H1 (cell line): ENCODE measurements at regions not wholly inside any gene's neighbourhood (a gene's known extent, or its start where the extent isn't known, plus 50 kb on each side); places are given as distances from the start of the nearest gene placed in this dataset.

ENCODE experiments used
- CTCF ChIA-PET: fragments of 300-600 bp; sonication (Branson Sonifier 250); formaldehyde crosslinking; loops from one replicate; lab custom pipeline; 2021; ENCODE audit not compliant: partially characterized antibody; lab: Charles Lee
- POLR2A ChIA-PET: fragments of 300-600 bp; sonication (Branson Sonifier 250); formaldehyde crosslinking; loops from one replicate; lab custom pipeline; 2021; ENCODE audit warnings: inconsistent platforms; ENCODE audit not compliant: partially characterized antibody; lab: Charles Lee
- DNase-seq, 2 experiments: peaks; one replicate each; pipeline versions ENCODE4 v3.0.0 to v3.0.0-alpha.2; 2010 to 2022; ENCODE audit warnings: low spot score in 2 of 2, low read depth in 1 of 2, mixed read lengths in 1 of 2
- FAIRE-seq: peaks from 2 replicates; lab custom pipeline; 2011; peaks lifted over from hg19 to GRCh38; lab: Jason Lieb, UNC
- H2AFZ ChIP-seq: 2 replicates; pipeline ENCODE4 v1.8.1; 2012; ENCODE audit warnings: low read length, inconsistent platforms
- H2AK5ac ChIP-seq: 2 replicates; pipeline ENCODE4 v1.6.1; 2013; ENCODE audit warnings: low read depth, low read length
- H2BK120ac ChIP-seq: replicated peaks from 2 replicates; pipeline ENCODE3; 2013; ENCODE audit warnings: low read depth, low read length, inconsistent platforms
- H2BK12ac ChIP-seq: 2 replicates; pipeline ENCODE4 v1.6.1; 2013; ENCODE audit warnings: low read depth, low read length
- H2BK15ac ChIP-seq: 2 replicates; pipeline ENCODE4 v1.6.1; 2013; ENCODE audit warnings: low read length
- H2BK20ac ChIP-seq: 2 replicates; pipeline ENCODE4 v1.6.1; 2013; ENCODE audit warnings: low read length
- H2BK5ac ChIP-seq: 2 replicates; pipeline ENCODE4 v1.6.1; 2013; ENCODE audit warnings: low read depth, low read length
- H3K14ac ChIP-seq: 2 replicates; pipeline ENCODE4 v1.6.1; 2013; ENCODE audit warnings: inconsistent platforms; ENCODE audit not compliant: insufficient read length
- H3K18ac ChIP-seq: 2 replicates; pipeline ENCODE4 v1.6.1; 2013; ENCODE audit warnings: low read length; ENCODE audit errors: extremely low read depth
- H3K23ac ChIP-seq: 2 replicates; pipeline ENCODE4 v1.6.1; 2013; ENCODE audit warnings: inconsistent platforms; ENCODE audit not compliant: insufficient read length
- H3K23me2 ChIP-seq: 2 replicates; pipeline ENCODE4 v1.6.1; 2013; ENCODE audit warnings: low read depth, low read length
- H3K27ac ChIP-seq: 2 replicates; pipeline ENCODE4 v1.6.1; 2011; ENCODE audit warnings: low read depth, low read length, inconsistent platforms
- H3K27me3 ChIP-seq, 4 experiments: replicated peaks in 1 of 4; 1 replicate in 1 of 4; 2 replicates in 3 of 4; pipeline versions ENCODE4 v1.6.1 to v1.8.1; 2011 to 2013; ENCODE audit warnings: low read length in 3 of 4, mild to moderate bottlenecking in 3 of 4, inconsistent platforms in 2 of 4, mixed read lengths in 2 of 4, moderate library complexity in 1 of 4; ENCODE audit not compliant: control insufficient read depth in 3 of 4, insufficient read depth in 3 of 4; ENCODE audit errors: extremely low read depth in 1 of 4
- H3K36me3 ChIP-seq, 4 experiments: 2 replicates each; pipeline versions ENCODE4 v1.6.1 to v1.8.1; 2011 to 2013; ENCODE audit warnings: mild to moderate bottlenecking in 4 of 4, low read length in 3 of 4, moderate library complexity in 2 of 4, control low read depth in 1 of 4, inconsistent platforms in 1 of 4; ENCODE audit not compliant: insufficient read depth in 4 of 4, control insufficient read depth in 2 of 4
- H3K4ac ChIP-seq: replicated peaks from 2 replicates; pipeline ENCODE3; 2013; ENCODE audit warnings: low read length, low read depth, mixed read lengths, inconsistent platforms; ENCODE audit not compliant: insufficient read length
- H3K4me1 ChIP-seq, 4 experiments: replicated peaks in 1 of 4; 1 replicate in 1 of 4; 2 replicates in 3 of 4; pipeline versions ENCODE4 v1.6.1 to v1.8.1; 2011 to 2013; ENCODE audit warnings: low read length in 3 of 4, inconsistent platforms in 2 of 4, mixed read lengths in 1 of 4; ENCODE audit not compliant: insufficient read depth in 4 of 4, control insufficient read depth in 3 of 4
- H3K4me2 ChIP-seq, 2 experiments: 2 replicates each; pipeline versions ENCODE4 v1.6.1 to v1.8.1; 2011 to 2013; ENCODE audit warnings: low read depth in 2 of 2, low read length in 2 of 2, control low read depth in 1 of 2, inconsistent platforms in 1 of 2, mild to moderate bottlenecking in 1 of 2; ENCODE audit not compliant: insufficient read depth in 1 of 2
- H3K4me3 ChIP-seq, 4 experiments: fragments of 200-600, 300-600 bp in 1 of 4; sonication (generic), shearing (Covaris generic), sonication (Bioruptor Twin) in 1 of 4; 2 replicates each; pipeline versions ENCODE4 v1.5.1 to v1.8.1; 2011 to 2016; ENCODE audit warnings: low read length in 4 of 4, low read depth in 3 of 4, control low read depth in 2 of 4, inconsistent platforms in 2 of 4, mild to moderate bottlenecking in 2 of 4, mixed read lengths in 1 of 4, moderate library complexity in 1 of 4; ENCODE audit not compliant: insufficient read depth in 2 of 4; ENCODE audit errors: extremely low read depth in 1 of 4
- H3K56ac ChIP-seq: replicated peaks from 2 replicates; pipeline ENCODE3; 2013; ENCODE audit warnings: low read depth, mild to moderate bottlenecking, mixed read lengths, low read length, inconsistent platforms; ENCODE audit not compliant: insufficient read length
- H3K79me1 ChIP-seq: 2 replicates; pipeline ENCODE4 v1.6.1; 2013; ENCODE audit warnings: low read depth, low read length, control low read depth
- H3K79me2 ChIP-seq, 2 experiments: 2 replicates each; pipeline versions ENCODE4 v1.6.1 to v1.8.1; 2012 to 2013; ENCODE audit warnings: low read length in 2 of 2, mild to moderate bottlenecking in 2 of 2, inconsistent platforms in 1 of 2; ENCODE audit not compliant: insufficient read depth in 2 of 2, control insufficient read depth in 1 of 2
- H3K9ac ChIP-seq, 4 experiments: replicated peaks in 1 of 4; 1 replicate in 1 of 4; 2 replicates in 3 of 4; pipeline versions ENCODE4 v1.6.1 to v1.8.1; 2011 to 2013; ENCODE audit warnings: low read depth in 3 of 4, low read length in 3 of 4, control low read depth in 2 of 4, mild to moderate bottlenecking in 2 of 4, moderate library complexity in 2 of 4, inconsistent platforms in 1 of 4; ENCODE audit errors: extremely low read depth in 1 of 4
- H3K9me3 ChIP-seq, 2 experiments: 2 replicates each; pipeline versions ENCODE4 v1.6.1 to v1.8.1; 2012 to 2013; ENCODE audit warnings: mild to moderate bottlenecking in 2 of 2, moderate library complexity in 2 of 2, control low read depth in 1 of 2, inconsistent platforms in 1 of 2, low read depth in 1 of 2, low read length in 1 of 2, mixed read lengths in 1 of 2; ENCODE audit not compliant: insufficient read depth in 2 of 2
- H4K20me1 ChIP-seq, 2 experiments: replicated peaks in 1 of 2; 2 replicates each; pipeline versions ENCODE3 to v1.8.1; 2011 to 2013; ENCODE audit warnings: inconsistent platforms in 2 of 2, low read length in 2 of 2, mild to moderate bottlenecking in 1 of 2; ENCODE audit not compliant: insufficient read depth in 2 of 2, control insufficient read depth in 1 of 2
- H4K5ac ChIP-seq: 2 replicates; pipeline ENCODE4 v1.6.1; 2013; ENCODE audit warnings: low read length, low read depth, mixed read lengths, inconsistent platforms; ENCODE audit not compliant: insufficient read length
- H4K8ac ChIP-seq: 2 replicates; pipeline ENCODE4 v1.8.0; 2013; ENCODE audit warnings: mild to moderate bottlenecking, moderate library complexity, low read length, inconsistent platforms; ENCODE audit not compliant: insufficient read depth; ENCODE audit errors: extremely low read depth
- H4K91ac ChIP-seq: replicated peaks from 2 replicates; pipeline ENCODE3; 2013; ENCODE audit warnings: low read length, mixed read lengths, inconsistent platforms; ENCODE audit not compliant: insufficient read length
- CREB1 ChIP-seq: IDR thresholded peaks from 2 replicates; pipeline ENCODE4 v1.6.1; 2012; ENCODE audit warnings: inconsistent platforms
- MAX ChIP-seq: IDR thresholded peaks from 2 replicates; pipeline ENCODE4 v1.6.1; 2012; ENCODE audit warnings: inconsistent platforms
- POLR2AphosphoS5 ChIP-seq: IDR thresholded peaks from 2 replicates; pipeline ENCODE4 v1.6.1; 2011; ENCODE audit warnings: low read depth, low read length
- RAD21 ChIP-seq, 2 experiments: IDR thresholded peaks in 1 of 2; conservative IDR thresholded peaks in 1 of 2; 2 replicates each; pipeline ENCODE4 v1.6.1; 2011; ENCODE audit warnings: low read depth in 2 of 2, low read length in 2 of 2, improper control_type of control experiment in 1 of 2, inconsistent platforms in 1 of 2, mild to moderate bottlenecking in 1 of 2, moderate library complexity in 1 of 2
- SIN3A ChIP-seq, 2 experiments: IDR thresholded peaks in 1 of 2; conservative IDR thresholded peaks in 1 of 2; 2 replicates each; pipeline ENCODE4 v1.6.1; 2011 to 2012; ENCODE audit warnings: low read length in 2 of 2, improper control_type of control experiment in 1 of 2, low read depth in 1 of 2, mild to moderate bottlenecking in 1 of 2
- TEAD4 ChIP-seq: IDR thresholded peaks from 2 replicates; pipeline ENCODE4 v1.6.1; 2012; ENCODE audit warnings: low read depth, low read length, inconsistent platforms, mixed read lengths
- WGBS, 2 experiments: shearing (Covaris generic) in 1 of 2; methylation state at CpG; one replicate each; pipeline versions ENCODE4 v1.1.6 to v1.1.7; 2013 to 2015; ENCODE audit warnings: low lambda C conversion rate in 2 of 2, mixed read lengths in 2 of 2, inconsistent platforms in 1 of 2, low coverage in 1 of 2, missing lambda C conversion rate in 1 of 2; ENCODE audit not compliant: insufficient replicate concordance in 2 of 2, insufficient coverage in 1 of 2, insufficient read length in 1 of 2; ENCODE audit errors: extremely low coverage in 1 of 2, missing lambda C conversion rate in 1 of 2; 5-methylcytosine and 5-hydroxymethylcytosine counted together
- TF ChIP-seq, protein P1 (sequence below): IDR thresholded peaks from 2 replicates; pipeline ENCODE4 v1.6.1; 2012; ENCODE audit warnings: inconsistent platforms
- TF ChIP-seq, protein P2 (sequence below), 3 experiments: IDR thresholded peaks; 1 replicate in 2 of 3; 2 replicates in 1 of 3; pipeline versions ENCODE4 v1.5.1 to v1.6.1; 2011; ENCODE audit warnings: low read length in 3 of 3, mild to moderate bottlenecking in 3 of 3, inconsistent platforms in 2 of 3, low read depth in 1 of 3, moderate library complexity in 1 of 3; ENCODE audit not compliant: insufficient read depth in 1 of 3; ENCODE audit errors: control extremely low read depth in 1 of 3

GRCh38 chr2:115303-115702, 69.0 kb upstream of the FAM110C start:
- no peak overlapping the region for H4K5ac ChIP-seq
- no peak overlapping the region for H3K14ac ChIP-seq
- H3K23me2 ChIP-seq: no peaks in the 10 kb centered on the region
- TF ChIP-seq MAX: 0 out of 2 replicates have a peak, but pooled peaks have one; percentile 15
- peak; percentile 91 for TF ChIP-seq TEAD4
- peak in 1 of 2 experiments; percentile 41; a peak in 1 of 4 replicates for TF ChIP-seq SIN3A (conservative IDR thresholded peaks at IDR 0.05 in 1 of 2, IDR thresholded peaks at IDR 0.05 in 1 of 2; ENCODE audit: low read depth in 1 of 2, low read length in 2 of 2)
- TF ChIP-seq CREB1: no peak
- TF ChIP-seq, protein P1, sequence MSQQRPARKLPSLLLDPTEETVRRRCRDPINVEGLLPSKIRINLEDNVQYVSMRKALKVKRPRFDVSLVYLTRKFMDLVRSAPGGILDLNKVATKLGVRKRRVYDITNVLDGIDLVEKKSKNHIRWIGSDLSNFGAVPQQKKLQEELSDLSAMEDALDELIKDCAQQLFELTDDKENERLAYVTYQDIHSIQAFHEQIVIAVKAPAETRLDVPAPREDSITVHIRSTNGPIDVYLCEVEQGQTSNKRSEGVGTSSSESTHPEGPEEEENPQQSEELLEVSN: no peak
- no peak for TF ChIP-seq POLR2AphosphoS5
- TF ChIP-seq, protein P2, sequence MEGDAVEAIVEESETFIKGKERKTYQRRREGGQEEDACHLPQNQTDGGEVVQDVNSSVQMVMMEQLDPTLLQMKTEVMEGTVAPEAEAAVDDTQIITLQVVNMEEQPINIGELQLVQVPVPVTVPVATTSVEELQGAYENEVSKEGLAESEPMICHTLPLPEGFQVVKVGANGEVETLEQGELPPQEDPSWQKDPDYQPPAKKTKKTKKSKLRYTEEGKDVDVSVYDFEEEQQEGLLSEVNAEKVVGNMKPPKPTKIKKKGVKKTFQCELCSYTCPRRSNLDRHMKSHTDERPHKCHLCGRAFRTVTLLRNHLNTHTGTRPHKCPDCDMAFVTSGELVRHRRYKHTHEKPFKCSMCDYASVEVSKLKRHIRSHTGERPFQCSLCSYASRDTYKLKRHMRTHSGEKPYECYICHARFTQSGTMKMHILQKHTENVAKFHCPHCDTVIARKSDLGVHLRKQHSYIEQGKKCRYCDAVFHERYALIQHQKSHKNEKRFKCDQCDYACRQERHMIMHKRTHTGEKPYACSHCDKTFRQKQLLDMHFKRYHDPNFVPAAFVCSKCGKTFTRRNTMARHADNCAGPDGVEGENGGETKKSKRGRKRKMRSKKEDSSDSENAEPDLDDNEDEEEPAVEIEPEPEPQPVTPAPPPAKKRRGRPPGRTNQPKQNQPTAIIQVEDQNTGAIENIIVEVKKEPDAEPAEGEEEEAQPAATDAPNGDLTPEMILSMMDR (IDR thresholded peaks at IDR 0.05; ENCODE audit: control extremely low read depth in 1 of 3, insufficient read depth in 1 of 3, low read depth in 1 of 3, low read length in 3 of 3): peak in 1 of 3 experiments; percentile 53; a peak in 2 of 4 replicates
- TF ChIP-seq RAD21 (IDR thresholded peaks at IDR 0.05 in 1 of 2, conservative IDR thresholded peaks at IDR 0.05 in 1 of 2; ENCODE audit: low read depth in 2 of 2, low read length in 2 of 2): peak; percentile 41 to 55
- CTCF ChIA-PET: interaction anchor here (0.6 to 5.7 kb wide), 16 partner anchors 9 to 479 kb away, joined by 3 to 28 read pairs (median 4); no protein-coding TSS in a partner anchor
- H2BK20ac ChIP-seq: 0 out of 2 replicates have a peak overlapping the region, but pooled peaks have one; percentile 68
- H3K9ac ChIP-seq: no peak overlapping the region
- no peak overlapping the region for H3K4me3 ChIP-seq
- peaks cover 0 to 5% (median 4%) of the 10 kb centered on the region in 4 experiments; a peak in 3 of 7 replicates for H3K4me1 ChIP-seq
- no peak overlapping the region for H3K18ac ChIP-seq
- no peaks in the 10 kb centered on the region for H3K9me3 ChIP-seq
- no peak for DNase-seq
- 64% methylated on average over 3 of the region's 3 CpGs; no CpG with 5 or more reads in 1 of the 2 experiments for WGBS, 2 experiments
- 0 out of 2 replicates have a peak overlapping the region, but pooled peaks have one; percentile 52 for H2BK12ac ChIP-seq
- POLR2A ChIA-PET: interaction anchor here (0.8 kb wide), 1 partner anchor 73 kb away, joined by 3 read pairs; no protein-coding TSS in a partner anchor
- H3K27me3 ChIP-seq: no peaks in the 10 kb centered on the region
- no peak overlapping the region for H3K23ac ChIP-seq
- H3K4ac ChIP-seq: no peak overlapping the region
- H2BK5ac ChIP-seq: no peak overlapping the region
- no peaks in the 10 kb centered on the region for H4K20me1 ChIP-seq
- no peak overlapping the region for H3K27ac ChIP-seq
- no peak overlapping the region for H2AFZ ChIP-seq
- H4K91ac ChIP-seq: no peak overlapping the region
- no peak overlapping the region for H2BK120ac ChIP-seq
- H4K8ac ChIP-seq: no peak overlapping the region
- H3K4me2 ChIP-seq: no peak overlapping the region
- H3K79me1 ChIP-seq: no peaks in the 10 kb centered on the region
- H3K79me2 ChIP-seq: no peaks in the 10 kb centered on the region
- FAIRE-seq: peak; percentile 69
- no peak overlapping the region for H2BK15ac ChIP-seq
- H3K56ac ChIP-seq: no peak overlapping the region
- H3K36me3 ChIP-seq: no peaks in the 10 kb centered on the region
- H2AK5ac ChIP-seq: no peak overlapping the region
